Activated naive CD8-positive, alpha-beta T cell treated with anti-CD3 and anti-CD28 coated beads, Interleukin-2, amount 50 U/mL, for 24 hours (primary cell): ENCODE measurements at regions not wholly inside any gene's neighbourhood (a gene's known extent, or its start where the extent isn't known, plus 50 kb on each side); places are given as distances from the start of the nearest gene placed in this dataset.
"Not testable (repeated sequence)": the region's sequence is repeated elsewhere in the genome, so short reads cannot be mapped to it uniquely, and the experiment has no call there.

Source experiments
- ATAC-seq: fragments of 150-1000 bp; cut with Tn5 transposase; one replicate; pipeline ENCODE4 v1.10.0; 2021
- DNase-seq: peaks from one replicate; pipeline ENCODE4 v3.0.0; 2021
- H3K27ac Mint-ChIP-seq: one replicate; pipeline ENCODE4 v1.8.0; 2021; ENCODE audit warnings: mild to moderate bottlenecking, mixed read lengths
- H3K27me3 Mint-ChIP-seq: one replicate; pipeline ENCODE4 v1.8.0; 2021; ENCODE audit warnings: mixed read lengths
- H3K36me3 Mint-ChIP-seq: one replicate; pipeline ENCODE4 v1.8.0; 2021; ENCODE audit warnings: low read depth, mixed read lengths
- H3K4me1 Mint-ChIP-seq: one replicate; pipeline ENCODE4 v1.8.0; 2021; ENCODE audit warnings: mixed read lengths
- H3K4me3 Mint-ChIP-seq: one replicate; pipeline ENCODE4 v1.8.0; 2021; ENCODE audit warnings: mild to moderate bottlenecking, moderate library complexity, mixed read lengths
- H3K9me3 Mint-ChIP-seq: one replicate; pipeline ENCODE4 v1.8.0; 2021; ENCODE audit warnings: mixed read lengths

DNA sequence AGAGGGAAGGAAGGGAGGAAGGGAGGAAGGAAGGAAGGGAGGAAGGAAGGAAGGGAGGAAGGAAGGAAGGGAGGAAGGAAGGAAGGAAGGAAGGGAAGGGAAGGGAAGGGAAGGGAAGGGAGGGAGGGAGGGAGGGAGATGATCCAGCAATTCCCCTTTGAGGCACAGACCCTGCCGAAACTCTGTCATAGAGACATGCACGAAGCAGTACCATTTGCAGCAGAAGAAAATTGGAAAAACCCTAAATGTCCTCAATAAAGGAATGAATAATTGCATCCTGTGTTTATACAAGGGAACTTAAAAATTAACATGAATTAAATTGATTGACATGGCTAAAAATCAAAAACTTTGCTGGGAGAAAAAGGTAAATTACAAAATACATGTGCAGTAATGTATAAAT lies 151.5 kb downstream of the MTERF1 start:
- H3K4me3 Mint-ChIP-seq, DNase-seq, H3K27ac Mint-ChIP-seq, H3K27me3 Mint-ChIP-seq, H3K36me3 Mint-ChIP-seq, ATAC-seq, H3K4me1 Mint-ChIP-seq: not testable (repeated sequence)
- peaks cover 13% of the 10 kb centered on the region for H3K9me3 Mint-ChIP-seq

DNA sequence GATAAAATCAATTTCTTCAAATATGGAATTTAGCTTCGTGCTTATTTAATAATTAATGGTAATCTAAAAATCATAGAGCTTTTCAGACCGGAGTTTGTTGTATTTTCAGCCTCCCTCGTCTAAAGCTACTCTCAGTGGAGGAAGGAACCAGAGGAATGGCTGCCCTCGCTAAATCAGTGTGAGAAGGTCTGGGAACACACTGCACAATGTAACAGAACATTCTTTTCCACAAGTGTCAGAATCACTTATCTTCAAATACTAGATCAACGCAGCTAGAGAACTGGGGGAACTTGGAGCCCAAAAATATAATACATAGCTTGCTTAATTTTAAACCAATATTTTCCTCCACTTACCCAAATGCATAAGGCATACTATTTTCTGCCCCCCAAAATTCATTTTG lies 148.5 kb downstream of the MTERF1 start:
- Mint-ChIP-seq H3K36me3 (no peaks in the 10 kb centered on the region), H3K4me3 (no peak overlapping the region), H3K4me1 (no peaks in the 10 kb centered on the region), H3K27ac (no peak overlapping the region), H3K27me3 (no peaks in the 10 kb centered on the region), H3K9me3 (peaks cover 20% of the 10 kb centered on the region)
- ATAC-seq (no peak), DNase-seq (no peak)

DNA sequence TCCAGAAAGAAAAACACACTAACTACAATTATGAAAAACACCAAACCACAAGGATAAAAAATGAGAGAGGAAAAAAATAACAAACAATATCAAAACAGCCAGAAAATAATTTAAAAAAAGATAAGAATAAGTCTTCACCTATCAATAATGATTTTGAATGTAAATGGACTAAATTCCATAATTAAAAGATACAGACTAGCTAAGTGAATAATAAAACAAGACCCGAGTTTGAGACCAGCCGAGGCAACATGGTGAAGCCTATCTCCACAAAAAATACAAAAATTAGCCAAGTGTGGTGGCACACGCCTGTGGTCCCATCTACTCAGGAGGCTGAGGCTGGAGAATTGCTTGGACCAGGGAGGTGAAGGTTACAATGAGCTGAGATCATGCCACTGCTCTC lies 131.1 kb downstream of the MTERF1 start:
- Mint-ChIP-seq H3K4me3 (no peak overlapping the region), H3K27ac (no peak overlapping the region), H3K36me3 (no peaks in the 10 kb centered on the region), H3K27me3 (no peaks in the 10 kb centered on the region), H3K4me1 (no peaks in the 10 kb centered on the region), H3K9me3 (peaks cover 17% of the 10 kb centered on the region)
- ATAC-seq (no peak), DNase-seq (no peak)

DNA sequence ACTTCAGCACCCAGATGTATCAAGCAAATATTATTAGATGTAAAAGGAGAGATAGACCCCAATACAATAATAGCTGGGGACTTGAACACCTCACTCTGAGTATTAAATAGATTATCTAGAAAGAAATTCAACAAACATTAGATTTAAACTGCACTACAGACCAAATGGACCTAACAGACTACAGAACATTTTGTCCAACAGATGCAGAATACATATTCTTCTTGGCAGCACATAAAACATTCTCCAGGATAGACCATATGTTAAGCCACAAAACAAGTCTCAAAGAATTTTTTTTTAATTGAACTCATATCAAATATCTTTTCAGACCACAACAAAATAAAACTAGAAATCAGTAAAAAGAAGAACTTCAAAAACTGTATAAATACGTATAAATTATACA lies 130.4 kb downstream of the MTERF1 start:
- H3K27me3 Mint-ChIP-seq = no peaks in the 10 kb centered on the region
- H3K27ac Mint-ChIP-seq = no peak overlapping the region
- no peak for ATAC-seq
- H3K4me1 Mint-ChIP-seq = no peaks in the 10 kb centered on the region
- peaks cover 17% of the 10 kb centered on the region for H3K9me3 Mint-ChIP-seq
- no peak overlapping the region for H3K4me3 Mint-ChIP-seq
- no peaks in the 10 kb centered on the region for H3K36me3 Mint-ChIP-seq
- DNase-seq = no peak

DNA sequence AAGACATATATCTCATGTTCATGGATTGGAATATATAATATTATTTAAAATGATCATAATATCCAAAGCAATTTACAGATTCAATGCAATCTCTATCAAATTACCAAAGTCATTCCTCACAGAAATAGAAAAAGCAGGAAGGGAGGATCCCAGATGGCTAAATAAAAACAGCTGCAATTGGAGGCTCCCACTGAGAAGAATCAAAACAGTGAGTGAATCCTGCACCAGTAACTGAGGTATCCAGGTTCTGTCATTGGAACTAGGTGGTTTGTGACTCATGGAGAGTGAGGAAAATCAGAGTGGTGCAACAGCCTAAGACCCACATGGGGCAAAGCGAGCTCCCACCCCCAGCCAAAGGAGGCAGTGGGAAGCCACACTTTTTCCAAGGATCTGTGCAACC lies 128.4 kb downstream of the MTERF1 start:
- no peaks in the 10 kb centered on the region for H3K27me3 Mint-ChIP-seq
- H3K9me3 Mint-ChIP-seq = peaks cover 19% of the 10 kb centered on the region
- no peak for ATAC-seq
- H3K27ac Mint-ChIP-seq = no peak overlapping the region
- no peak for DNase-seq
- no peaks in the 10 kb centered on the region for H3K4me1 Mint-ChIP-seq
- no peaks in the 10 kb centered on the region for H3K36me3 Mint-ChIP-seq
- H3K4me3 Mint-ChIP-seq = no peak overlapping the region

DNA sequence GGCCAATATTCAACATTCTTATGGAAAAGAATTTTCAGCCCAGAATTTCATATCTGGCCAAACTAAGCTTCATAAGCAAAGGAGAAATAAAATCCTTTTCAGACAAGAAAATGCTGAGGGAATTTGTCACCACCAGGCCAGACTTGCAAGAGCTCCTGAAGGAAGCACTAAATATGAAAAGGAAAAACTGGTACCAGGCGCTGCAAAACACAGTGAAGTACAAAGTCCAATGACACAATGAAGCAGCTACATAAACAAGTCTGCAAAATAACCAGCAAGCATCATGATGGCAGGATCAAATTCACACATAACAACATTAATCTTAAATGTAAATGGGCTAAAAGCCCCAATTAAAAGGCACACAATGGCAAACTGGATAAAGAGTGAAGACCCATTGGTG lies 126.2 kb downstream of the MTERF1 start:
- not testable (repeated sequence) for H3K36me3 Mint-ChIP-seq, H3K4me1 Mint-ChIP-seq, ATAC-seq, DNase-seq, H3K4me3 Mint-ChIP-seq, H3K27ac Mint-ChIP-seq, H3K27me3 Mint-ChIP-seq
- H3K9me3 Mint-ChIP-seq = peaks cover 18% of the 10 kb centered on the region

DNA sequence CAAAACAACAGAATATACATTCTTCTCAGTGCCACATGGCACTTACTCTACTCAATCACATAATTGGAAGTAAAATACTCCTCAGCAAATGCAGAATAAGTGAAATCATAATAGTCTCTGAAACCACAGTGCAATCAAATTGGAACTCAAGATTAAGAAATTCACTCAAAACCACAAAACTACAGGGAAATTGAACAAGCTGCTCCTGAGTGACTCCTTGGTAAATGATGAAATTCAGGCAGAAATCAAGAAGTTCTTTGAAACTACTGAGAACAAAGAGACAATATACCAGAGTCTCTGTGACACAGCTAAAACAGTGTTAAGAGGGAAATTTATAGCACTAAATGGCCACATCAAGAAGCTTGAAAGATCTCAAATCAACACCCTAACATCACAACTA lies 125.4 kb downstream of the MTERF1 start:
- H3K36me3 Mint-ChIP-seq, H3K27ac Mint-ChIP-seq, H3K27me3 Mint-ChIP-seq, H3K4me1 Mint-ChIP-seq, DNase-seq, H3K4me3 Mint-ChIP-seq, ATAC-seq: not testable (repeated sequence)
- H3K9me3 Mint-ChIP-seq = peaks cover 18% of the 10 kb centered on the region

DNA sequence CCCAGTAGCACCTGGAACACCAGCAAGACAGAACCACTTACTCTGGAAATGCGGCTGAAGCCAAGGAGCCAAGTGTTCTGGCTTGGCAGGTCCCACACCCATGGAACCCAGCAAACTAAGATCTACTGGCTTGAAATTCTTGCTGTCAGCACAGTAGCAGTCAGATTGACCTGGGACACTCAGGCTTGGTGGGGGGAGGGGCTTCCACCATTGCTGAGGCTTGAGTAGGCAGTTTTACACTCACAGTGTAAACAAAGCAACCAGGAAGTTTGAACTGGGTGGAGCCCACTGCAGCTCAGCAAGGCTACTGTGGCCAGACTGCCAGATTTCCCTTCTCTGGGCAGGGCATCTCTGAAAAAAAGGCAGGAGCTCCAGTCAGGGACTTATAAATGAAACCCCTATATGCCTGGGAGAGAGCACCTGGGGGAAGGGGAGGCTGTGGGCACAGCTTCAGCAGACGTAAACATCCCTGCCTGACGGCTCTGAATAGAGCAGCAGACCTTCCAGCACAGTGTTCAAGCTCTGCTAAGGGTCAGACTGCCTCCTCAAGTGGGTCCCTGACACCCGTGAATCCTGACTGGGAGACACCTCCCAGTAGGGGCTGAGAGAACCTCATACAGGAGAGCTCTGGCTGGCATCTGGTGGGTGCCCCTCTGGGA lies 121.2 kb downstream of the MTERF1 start:
- no peak overlapping the region for H3K4me3 Mint-ChIP-seq
- no peak overlapping the region for H3K27ac Mint-ChIP-seq
- DNase-seq (no peak), ATAC-seq (no peak)
- H3K4me1 Mint-ChIP-seq = no peaks in the 10 kb centered on the region
- peaks cover 23% of the 10 kb centered on the region for H3K9me3 Mint-ChIP-seq
- peaks cover 1% of the 10 kb centered on the region for H3K36me3 Mint-ChIP-seq
- H3K27me3 Mint-ChIP-seq = no peaks in the 10 kb centered on the region

DNA sequence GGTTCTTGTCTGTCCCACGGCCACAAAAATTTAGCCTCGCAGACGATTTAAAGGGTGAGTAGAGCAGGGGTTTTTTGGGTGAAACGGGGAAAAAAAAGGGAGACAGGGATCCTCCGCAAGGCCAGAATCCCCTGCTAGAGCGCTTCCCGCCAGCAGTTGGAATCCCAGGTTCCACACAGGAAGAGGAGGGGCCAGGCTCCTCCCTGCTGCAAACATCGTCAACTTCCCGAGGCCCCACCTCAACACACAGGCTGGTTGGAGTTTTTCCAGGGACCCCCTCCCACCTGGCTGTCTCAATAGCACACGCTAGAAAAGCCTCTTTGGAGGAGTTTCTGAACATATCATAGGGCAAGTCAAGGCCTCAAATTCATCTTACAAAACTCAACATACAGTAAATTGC lies 112.7 kb downstream of the MTERF1 start:
- H3K4me1 Mint-ChIP-seq = no peaks in the 10 kb centered on the region

DNA sequence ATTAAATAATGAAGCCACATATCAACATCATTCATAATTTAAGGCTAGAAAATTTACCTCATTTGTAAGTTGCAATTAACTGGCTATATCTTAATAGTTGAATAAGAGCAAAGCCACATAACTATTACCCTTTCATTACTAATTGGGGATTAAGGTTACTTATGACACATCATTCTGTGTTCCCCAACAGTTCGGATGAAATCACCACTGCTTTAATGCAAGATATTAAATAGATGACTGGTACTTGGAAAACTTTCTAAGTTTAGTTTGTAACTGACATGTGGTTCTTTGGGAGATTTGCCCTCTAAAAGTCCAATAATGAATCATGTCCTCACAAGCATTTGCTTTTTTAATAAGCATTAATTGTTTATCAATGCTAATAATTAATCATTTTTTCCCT lies 109.1 kb downstream of the MTERF1 start:
- ATAC-seq = no peak
- H3K27ac Mint-ChIP-seq = no peak overlapping the region
- H3K27me3 Mint-ChIP-seq = no peaks in the 10 kb centered on the region
- no peak overlapping the region for H3K4me3 Mint-ChIP-seq
- no peaks in the 10 kb centered on the region for H3K36me3 Mint-ChIP-seq
- H3K4me1 Mint-ChIP-seq = no peaks in the 10 kb centered on the region
- DNase-seq = no peak
- H3K9me3 Mint-ChIP-seq = no peaks in the 10 kb centered on the region

More for the DNA sequence above, 112.7 kb downstream of the MTERF1 start:
- no peaks in the 10 kb centered on the region for H3K36me3 Mint-ChIP-seq
- DNase-seq (no peak), ATAC-seq (no peak)
- no peaks in the 10 kb centered on the region for H3K9me3 Mint-ChIP-seq
- H3K27ac Mint-ChIP-seq = no peak overlapping the region
- no peak overlapping the region for H3K4me3 Mint-ChIP-seq
- no peaks in the 10 kb centered on the region for H3K27me3 Mint-ChIP-seq

DNA sequence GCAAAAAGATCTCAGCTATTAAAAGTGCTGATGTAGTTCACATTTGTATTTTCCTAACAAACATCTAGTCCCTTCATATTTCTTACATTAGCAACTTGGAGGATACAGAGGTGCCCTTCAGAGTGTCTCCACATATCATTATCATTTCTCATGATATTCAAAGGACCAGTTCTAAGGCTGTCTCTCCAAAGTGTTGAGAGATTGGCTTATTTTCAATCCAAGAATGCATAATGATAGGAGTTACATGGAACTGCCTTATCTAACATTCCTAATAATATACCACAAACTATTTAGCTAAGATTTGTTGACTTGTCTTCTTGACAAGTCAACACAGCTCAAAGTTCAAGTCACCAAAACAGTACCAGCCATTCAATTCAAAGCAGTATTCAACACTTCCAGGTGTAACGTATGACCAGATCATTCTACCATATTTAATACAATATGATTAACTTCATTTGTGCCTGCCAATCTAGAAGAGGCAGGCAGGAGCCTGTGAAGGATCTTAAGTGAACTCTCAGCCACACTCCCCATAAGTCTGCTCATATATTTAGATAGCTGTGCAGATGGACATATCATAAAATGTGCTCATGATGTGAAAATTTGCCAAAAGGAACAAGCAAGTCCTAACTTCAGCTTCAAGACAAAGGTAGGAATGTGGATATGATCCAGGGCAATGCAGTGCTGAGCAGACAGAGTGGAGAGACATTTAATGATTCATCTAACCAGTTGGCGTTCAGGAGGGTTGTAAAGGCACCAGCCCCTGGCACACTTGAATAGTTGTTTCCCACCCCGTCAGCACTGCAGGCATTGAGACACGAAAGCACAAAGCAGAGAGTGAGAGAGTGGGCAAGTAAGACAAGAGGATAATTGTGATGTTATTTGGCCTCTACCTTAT lies 108.3 kb downstream of the MTERF1 start:
- Mint-ChIP-seq H3K4me1 (no peaks in the 10 kb centered on the region), H3K9me3 (no peaks in the 10 kb centered on the region), H3K36me3 (no peaks in the 10 kb centered on the region), H3K4me3 (no peak overlapping the region), H3K27ac (no peak overlapping the region), H3K27me3 (no peaks in the 10 kb centered on the region)
- DNase-seq = no peak
- no peak for ATAC-seq

DNA sequence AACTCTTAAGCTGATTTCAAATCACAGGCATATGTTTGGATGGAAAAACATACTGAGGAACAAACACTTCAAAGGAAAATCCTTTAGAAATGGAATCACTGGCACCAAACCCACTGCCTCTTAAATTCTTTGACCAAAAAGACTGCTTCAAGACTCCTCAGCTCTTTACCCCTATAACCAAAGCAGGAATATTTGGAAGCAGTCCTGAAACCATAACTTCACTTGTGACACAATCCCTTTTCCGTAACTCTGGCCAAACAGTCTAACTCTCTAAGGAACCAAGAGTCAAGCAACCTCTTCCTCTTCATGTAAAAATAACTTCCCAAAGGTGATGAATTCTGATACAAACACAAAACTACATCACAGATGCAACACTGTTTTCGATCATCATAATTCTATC lies 104.3 kb downstream of the MTERF1 start:
- H3K27ac Mint-ChIP-seq = no peak overlapping the region
- no peaks in the 10 kb centered on the region for H3K27me3 Mint-ChIP-seq
- ATAC-seq = no peak
- no peaks in the 10 kb centered on the region for H3K9me3 Mint-ChIP-seq
- H3K4me1 Mint-ChIP-seq = no peaks in the 10 kb centered on the region
- no peaks in the 10 kb centered on the region for H3K36me3 Mint-ChIP-seq
- no peak for DNase-seq
- no peak overlapping the region for H3K4me3 Mint-ChIP-seq

DNA sequence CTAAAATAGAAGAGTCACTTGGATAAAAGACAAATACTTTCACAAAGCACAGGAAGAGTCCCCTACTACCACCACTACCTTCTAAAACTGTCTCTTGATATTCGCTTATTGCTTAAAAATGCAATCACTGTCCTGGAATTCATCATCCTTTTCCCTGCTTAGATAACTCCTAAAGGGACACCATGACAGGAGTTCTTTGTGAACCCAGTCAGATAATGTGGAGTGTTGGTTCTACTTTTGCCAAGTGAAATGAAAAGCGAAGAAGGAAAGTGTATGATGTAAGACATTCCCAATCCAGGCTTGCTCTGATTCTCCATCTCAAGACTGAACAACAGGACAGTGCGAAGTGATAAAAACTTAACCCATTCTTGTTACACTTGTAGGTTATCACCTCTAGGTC lies 103.0 kb downstream of the MTERF1 start:
- ATAC-seq = no peak
- Mint-ChIP-seq H3K4me3 (no peak overlapping the region), H3K27ac (no peak overlapping the region), H3K27me3 (no peaks in the 10 kb centered on the region), H3K36me3 (no peaks in the 10 kb centered on the region), H3K4me1 (no peaks in the 10 kb centered on the region), H3K9me3 (no peaks in the 10 kb centered on the region)
- no peak for DNase-seq

DNA sequence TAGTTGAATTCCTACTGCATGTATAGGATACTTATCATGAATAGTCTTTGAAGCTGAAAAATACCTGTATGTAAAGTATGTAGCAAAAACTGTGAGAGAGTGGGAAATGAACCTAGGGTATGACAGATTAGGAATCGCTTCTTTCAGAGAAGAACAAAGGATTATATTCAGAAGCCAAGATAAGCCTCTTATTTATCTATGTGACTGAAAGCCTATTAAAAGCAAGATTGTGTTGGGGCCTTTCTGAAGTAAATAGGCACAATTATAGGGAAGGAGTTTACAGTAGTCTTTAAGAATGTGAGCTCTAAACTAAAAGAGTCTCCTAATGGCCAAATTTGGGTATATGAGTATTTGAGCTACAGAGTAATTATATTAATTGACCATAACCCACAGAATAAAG lies 102.1 kb downstream of the MTERF1 start:
- no peak for DNase-seq
- H3K4me1 Mint-ChIP-seq = no peaks in the 10 kb centered on the region
- no peak overlapping the region for H3K4me3 Mint-ChIP-seq
- H3K27ac Mint-ChIP-seq = no peak overlapping the region
- no peaks in the 10 kb centered on the region for H3K36me3 Mint-ChIP-seq
- no peak for ATAC-seq
- peaks cover 4% of the 10 kb centered on the region for H3K27me3 Mint-ChIP-seq
- H3K9me3 Mint-ChIP-seq = no peaks in the 10 kb centered on the region

DNA sequence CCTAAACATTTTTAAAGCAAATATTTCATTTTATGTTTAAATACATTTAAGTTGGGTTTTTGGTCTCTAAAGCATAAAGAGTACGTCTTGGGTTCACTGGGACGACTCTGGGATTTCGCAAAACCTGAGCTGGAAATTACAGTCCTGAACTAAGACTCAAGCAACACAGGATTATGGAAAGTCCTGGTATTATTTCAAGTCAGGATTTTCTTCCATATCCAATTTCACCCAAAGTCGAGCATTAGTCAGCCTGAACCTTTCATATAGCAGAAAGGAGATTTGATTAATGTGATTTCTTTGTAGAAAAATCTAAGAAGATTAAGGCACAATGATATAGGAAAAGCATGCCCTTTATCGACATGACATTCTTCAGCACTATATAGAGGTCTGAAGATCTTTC lies 100.0 kb downstream of the MTERF1 start:
- H3K4me1 Mint-ChIP-seq = no peaks in the 10 kb centered on the region
- H3K27me3 Mint-ChIP-seq = peaks cover 4% of the 10 kb centered on the region
- DNase-seq = no peak
- H3K36me3 Mint-ChIP-seq = no peaks in the 10 kb centered on the region
- H3K4me3 Mint-ChIP-seq = no peak overlapping the region
- ATAC-seq = no peak
- no peak overlapping the region for H3K27ac Mint-ChIP-seq
- no peaks in the 10 kb centered on the region for H3K9me3 Mint-ChIP-seq
